Ramos (cell line): ENCODE measurements at regions not wholly inside any gene's neighbourhood (a gene's known extent, or its start where the extent isn't known, plus 50 kb on each side); places are given as distances from the start of the nearest gene placed in this dataset.
"Not testable (repeated sequence)": the region's sequence is repeated elsewhere in the genome, so short reads cannot be mapped to it uniquely, and the experiment has no call there.

Source experiments
- in situ Hi-C: fragments of 300-500 bp; cut with MboI; formaldehyde crosslinking; loops from one replicate; pipeline ENCODE4 v1.14.3; 2022; ENCODE audit warnings: low sequenced_read_pairs; ENCODE audit not compliant: unreplicated experiment

- in situ Hi-C loops, result no loop called here
These were observed 573.9 kb downstream of the GATA3 start for GRCh38 chr10:8628351-8628750.

- in situ Hi-C loops, result no loop called here
These were observed 579.4 kb downstream of the GATA3 start for GRCh38 chr10:8633909-8634308.

- in situ Hi-C loops, result no loop called here
These were observed 581.9 kb downstream of the GATA3 start for GRCh38 chr10:8636371-8636770.

- in situ Hi-C loops, result no loop called here
These were observed 583.2 kb downstream of the GATA3 start for GRCh38 chr10:8637640-8638039.

- in situ Hi-C loops, result no loop called here
These were observed 583.7 kb downstream of the GATA3 start for GRCh38 chr10:8638088-8638672.

GRCh38 chr10:8639486-8640185 is 585.1 kb downstream of the GATA3 start:
- in situ Hi-C loops, result no loop called here

- in situ Hi-C loops, result no loop called here
These were observed 585.8 kb downstream of the GATA3 start for GRCh38 chr10:8640301-8640700.

GRCh38 chr10:8640878-8641277 is 586.4 kb downstream of the GATA3 start:
- in situ Hi-C loops, result no loop called here

- in situ Hi-C loops, result no loop called here
These were observed 601.8 kb downstream of the GATA3 start for GRCh38 chr10:8656261-8656660.

- in situ Hi-C loops, result no loop called here
These were observed 605.5 kb downstream of the GATA3 start for GRCh38 chr10:8659982-8660381.

GRCh38 chr10:8661886-8662285 is 607.4 kb downstream of the GATA3 start:
- in situ Hi-C loops, result no loop called here

- in situ Hi-C loops, result no loop called here
These were observed 608.6 kb downstream of the GATA3 start for GRCh38 chr10:8663131-8663530.

- in situ Hi-C loops, result no loop called here
These were observed 610.8 kb downstream of the GATA3 start for GRCh38 chr10:8665322-8665721.

- in situ Hi-C loops, result no loop called here
These were observed 616.0 kb downstream of the GATA3 start for GRCh38 chr10:8670461-8670860.

GRCh38 chr10:8674230-8674629 is 619.7 kb downstream of the GATA3 start:
- in situ Hi-C loops, result no loop called here

GRCh38 chr10:8677642-8678041 is 623.2 kb downstream of the GATA3 start:
- in situ Hi-C loops, result no loop called here

- in situ Hi-C loops, result not testable (repeated sequence)
These were observed 630.4 kb downstream of the GATA3 start for GRCh38 chr10:8684916-8685315.

- in situ Hi-C loops, result no loop called here
These were observed 634.4 kb downstream of the GATA3 start for GRCh38 chr10:8688881-8689280.

- in situ Hi-C loops, result no loop called here
These were observed 637.1 kb downstream of the GATA3 start for GRCh38 chr10:8691498-8692017.

- in situ Hi-C loops, result not testable (repeated sequence)
These were observed 639.1 kb downstream of the GATA3 start for GRCh38 chr10:8693635-8694034.

- in situ Hi-C loops, result no loop called here
These were observed 642.3 kb downstream of the GATA3 start for GRCh38 chr10:8696746-8697145.

GRCh38 chr10:8700689-8701088 is 646.2 kb downstream of the GATA3 start:
- in situ Hi-C loops, result no loop called here
